ENCODE measurements at regions not wholly inside any gene's neighbourhood (a gene's known extent, or its start where the extent isn't known, plus 50 kb on each side); places are given as distances from the start of the nearest gene placed in this dataset.
A peak's percentile ranks its signal among the peaks of the same experiment; 100 is the strongest.

- no peak for TF ChIP-seq MXI1 (IDR thresholded peaks at IDR 0.05; ENCODE audit: low read depth, low read length)
- TF ChIP-seq, protein P1, sequence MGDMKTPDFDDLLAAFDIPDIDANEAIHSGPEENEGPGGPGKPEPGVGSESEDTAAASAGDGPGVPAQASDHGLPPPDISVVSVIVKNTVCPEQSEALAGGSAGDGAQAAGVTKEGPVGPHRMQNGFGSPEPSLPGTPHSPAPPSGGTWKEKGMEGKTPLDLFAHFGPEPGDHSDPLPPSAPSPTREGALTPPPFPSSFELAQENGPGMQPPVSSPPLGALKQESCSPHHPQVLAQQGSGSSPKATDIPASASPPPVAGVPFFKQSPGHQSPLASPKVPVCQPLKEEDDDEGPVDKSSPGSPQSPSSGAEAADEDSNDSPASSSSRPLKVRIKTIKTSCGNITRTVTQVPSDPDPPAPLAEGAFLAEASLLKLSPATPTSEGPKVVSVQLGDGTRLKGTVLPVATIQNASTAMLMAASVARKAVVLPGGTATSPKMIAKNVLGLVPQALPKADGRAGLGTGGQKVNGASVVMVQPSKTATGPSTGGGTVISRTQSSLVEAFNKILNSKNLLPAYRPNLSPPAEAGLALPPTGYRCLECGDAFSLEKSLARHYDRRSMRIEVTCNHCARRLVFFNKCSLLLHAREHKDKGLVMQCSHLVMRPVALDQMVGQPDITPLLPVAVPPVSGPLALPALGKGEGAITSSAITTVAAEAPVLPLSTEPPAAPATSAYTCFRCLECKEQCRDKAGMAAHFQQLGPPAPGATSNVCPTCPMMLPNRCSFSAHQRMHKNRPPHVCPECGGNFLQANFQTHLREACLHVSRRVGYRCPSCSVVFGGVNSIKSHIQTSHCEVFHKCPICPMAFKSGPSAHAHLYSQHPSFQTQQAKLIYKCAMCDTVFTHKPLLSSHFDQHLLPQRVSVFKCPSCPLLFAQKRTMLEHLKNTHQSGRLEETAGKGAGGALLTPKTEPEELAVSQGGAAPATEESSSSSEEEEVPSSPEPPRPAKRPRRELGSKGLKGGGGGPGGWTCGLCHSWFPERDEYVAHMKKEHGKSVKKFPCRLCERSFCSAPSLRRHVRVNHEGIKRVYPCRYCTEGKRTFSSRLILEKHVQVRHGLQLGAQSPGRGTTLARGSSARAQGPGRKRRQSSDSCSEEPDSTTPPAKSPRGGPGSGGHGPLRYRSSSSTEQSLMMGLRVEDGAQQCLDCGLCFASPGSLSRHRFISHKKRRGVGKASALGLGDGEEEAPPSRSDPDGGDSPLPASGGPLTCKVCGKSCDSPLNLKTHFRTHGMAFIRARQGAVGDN (IDR thresholded peaks at IDR 0.05), result peak; percentile 72
- TF ChIP-seq, protein P2, sequence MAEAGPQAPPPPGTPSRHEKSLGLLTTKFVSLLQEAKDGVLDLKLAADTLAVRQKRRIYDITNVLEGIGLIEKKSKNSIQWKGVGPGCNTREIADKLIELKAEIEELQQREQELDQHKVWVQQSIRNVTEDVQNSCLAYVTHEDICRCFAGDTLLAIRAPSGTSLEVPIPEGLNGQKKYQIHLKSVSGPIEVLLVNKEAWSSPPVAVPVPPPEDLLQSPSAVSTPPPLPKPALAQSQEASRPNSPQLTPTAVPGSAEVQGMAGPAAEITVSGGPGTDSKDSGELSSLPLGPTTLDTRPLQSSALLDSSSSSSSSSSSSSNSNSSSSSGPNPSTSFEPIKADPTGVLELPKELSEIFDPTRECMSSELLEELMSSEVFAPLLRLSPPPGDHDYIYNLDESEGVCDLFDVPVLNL (IDR thresholded peaks at IDR 0.05; ENCODE audit: low read depth, low read length), result no peak
- peak; percentile 92 for TF ChIP-seq ATF2 (IDR thresholded peaks at IDR 0.05; ENCODE audit: low read length)
- TF ChIP-seq BMI1 (IDR thresholded peaks at IDR 0.05; ENCODE audit: borderline replicate concordance), result no peak
- no peak for TF ChIP-seq GABPA (IDR thresholded peaks at IDR 0.05; ENCODE audit: low read depth)
- TF ChIP-seq JUND (IDR thresholded peaks at IDR 0.05; ENCODE audit: low read depth, low read length), result no peak
- 0 out of 2 replicates have a peak, but pooled peaks have one; percentile 16 for TF ChIP-seq STAT3 (IDR thresholded peaks at IDR 0.05; ENCODE audit: low read depth, low read length)
- TF ChIP-seq IRF4 (IDR thresholded peaks at IDR 0.05; ENCODE audit: low read depth, low read length), result no peak
- TF ChIP-seq ZNF274 (IDR thresholded peaks at IDR 0.05; ENCODE audit: insufficient read depth, insufficient read length), result no peak
- TF ChIP-seq ZNF622 (IDR thresholded peaks at IDR 0.05), result no peak
- TF ChIP-seq POLR2A (IDR thresholded peaks at IDR 0.05; ENCODE audit: low read depth, low read length), result no peak
- no peak for TF ChIP-seq REST (IDR thresholded peaks at IDR 0.05; ENCODE audit: low read depth, low read length)
- no peak for TF ChIP-seq RCOR1 (conservative IDR thresholded peaks at IDR 0.05; ENCODE audit: low read depth, low read length)
- no peak for TF ChIP-seq NR2F1 (conservative IDR thresholded peaks at IDR 0.05)
- TF ChIP-seq SMAD5 (IDR thresholded peaks at IDR 0.05; ENCODE audit: low read depth), result no peak
- peak; percentile 18 to 54; a peak in 2 of 4 replicates for TF ChIP-seq BHLHE40 (IDR thresholded peaks at IDR 0.05; ENCODE audit: borderline replicate concordance in 1 of 2, low read depth in 2 of 2, low read length in 1 of 2)
- peak; percentile 75 for TF ChIP-seq CBFB (IDR thresholded peaks at IDR 0.05; ENCODE audit: low read depth)
- no peak for TF ChIP-seq STAT1 (conservative IDR thresholded peaks at IDR 0.05)
- no peak for TF ChIP-seq CREB1 (IDR thresholded peaks at IDR 0.05; ENCODE audit: low read depth)
These were observed 63.7 kb upstream of the CAMK2D start (continued) for GRCh38 chr4:113825272-113825671.
